Stimulated activated naive CD8-positive, alpha-beta T cell treated with anti-CD3 and anti-CD28 coated beads, Interleukin-15, Interleukin-2, amounts not matched to agents 100 U/mL and 50 U/mL, for 24 hours (primary cell): ENCODE measurements at regions not wholly inside any gene's neighbourhood (a gene's known extent, or its start where the extent isn't known, plus 50 kb on each side); places are given as distances from the start of the nearest gene placed in this dataset.
A peak's percentile ranks its signal among the peaks of the same experiment; 100 is the strongest.

ENCODE experiments used
- ATAC-seq: fragments of 150-1000 bp; cut with Tn5 transposase; one replicate; pipeline ENCODE4 v1.10.0; 2021
- DNase-seq: peaks from one replicate; pipeline ENCODE4 v3.0.0; 2021

GRCh38 chr15:73803806-73804205 is 50.7 kb upstream of the INSYN1 start:
- no peak for ATAC-seq
- no peak for DNase-seq

GRCh38 chr15:73805504-73806089 is 52.4 kb upstream of the INSYN1 start:
- ATAC-seq = no peak
- DNase-seq = no peak

GRCh38 chr15:73806698-73807483 is 53.7 kb upstream of the INSYN1 start:
- DNase-seq (no peak), ATAC-seq (no peak)

GRCh38 chr15:73807865-73808264 is 54.7 kb upstream of the INSYN1 start:
- no peak for ATAC-seq
- DNase-seq = no peak

- ATAC-seq = peak; percentile 14
Measured at GRCh38 chr15:73809728-73810501, 56.8 kb upstream of the INSYN1 start.

GRCh38 chr15:73812806-73813465 is 59.8 kb upstream of the INSYN1 start:
- DNase-seq (no peak), ATAC-seq (no peak)

More at GRCh38 chr15:73809728-73810501, 56.8 kb upstream of the INSYN1 start:
- no peak for DNase-seq

GRCh38 chr15:73813589-73813988 is 59.8 kb upstream of the TBC1D21 start:
- no peak for ATAC-seq
- DNase-seq = no peak

- no peak for ATAC-seq
- DNase-seq = no peak
Measured at GRCh38 chr15:73818308-73818985, 54.9 kb upstream of the TBC1D21 start.

- ATAC-seq (no peak), DNase-seq (no peak)
Measured at GRCh38 chr15:73821181-73821580, 52.2 kb upstream of the TBC1D21 start.

GRCh38 chr15:73822998-73823397 is 50.4 kb upstream of the TBC1D21 start:
- ATAC-seq (no peak), DNase-seq (no peak)
